ENCODE measurements at regions not wholly inside any gene's neighbourhood (a gene's known extent, or its start where the extent isn't known, plus 50 kb on each side); places are given as distances from the start of the nearest gene placed in this dataset.

- Histone ChIP-seq H3K4me3 (ENCODE audit: extremely low read depth, insufficient read depth, low read length, poor library complexity, severe bottlenecking) (no peak overlapping the region), H3K27ac (ENCODE audit: low read depth, low read length, severe bottlenecking) (no peak overlapping the region), H3K36me3 (ENCODE audit: control insufficient read depth, insufficient read depth, low read length) (no peaks in the 10 kb centered on the region), H3K9me3 (ENCODE audit: control insufficient read depth, low read length) (no peaks in the 10 kb centered on the region), H3K4me1 (ENCODE audit: control insufficient read depth, insufficient read depth, low read length, poor library complexity, severe bottlenecking) (peaks cover 10% of the 10 kb centered on the region)
- WGBS, 2 experiments (ENCODE audit: insufficient coverage in 2 of 2), result 91 to 94% methylated on average over 9 of the region's 9 CpGs
Measured at GRCh38 chr5:61808909-61809308, 476.9 kb downstream of the ZSWIM6 start.

GRCh38 chr5:61809651-61810050 is 477.6 kb downstream of the ZSWIM6 start:
- 94 to 96% methylated on average over 2 to 4 of the region's 4 CpGs for WGBS, 2 experiments (ENCODE audit: insufficient coverage in 2 of 2)
- Histone ChIP-seq H3K4me1 (ENCODE audit: control insufficient read depth, insufficient read depth, low read length, poor library complexity, severe bottlenecking) (peaks cover 7% of the 10 kb centered on the region), H3K36me3 (ENCODE audit: control insufficient read depth, insufficient read depth, low read length) (no peaks in the 10 kb centered on the region), H3K27ac (ENCODE audit: low read depth, low read length, severe bottlenecking) (no peak overlapping the region), H3K9me3 (ENCODE audit: control insufficient read depth, low read length) (no peaks in the 10 kb centered on the region), H3K4me3 (ENCODE audit: extremely low read depth, insufficient read depth, low read length, poor library complexity, severe bottlenecking) (no peak overlapping the region)

DNA sequence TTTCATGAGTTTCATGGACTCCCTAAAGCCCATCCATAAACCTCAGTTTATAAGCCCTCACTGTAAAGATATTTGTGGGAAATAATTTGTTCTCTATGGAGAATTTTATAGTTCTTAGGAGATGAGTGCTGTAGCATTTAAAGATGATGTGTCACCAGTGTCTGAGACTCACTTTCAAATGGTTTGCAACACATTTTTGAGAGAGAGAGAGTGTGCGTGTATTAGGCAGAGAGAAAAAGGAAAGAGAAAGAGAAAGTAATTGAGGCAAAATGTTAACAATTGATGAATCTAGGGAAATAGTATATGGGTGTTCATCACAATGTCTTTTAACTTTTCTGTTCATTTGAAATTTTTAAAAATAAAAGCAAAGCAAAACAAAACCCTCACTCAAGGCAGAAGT is 479.0 kb downstream of the ZSWIM6 start:
- WGBS, 2 experiments (ENCODE audit: insufficient coverage in 2 of 2), result 100% methylated on average over 1 of the region's 1 CpG
- Histone ChIP-seq H3K27ac (ENCODE audit: low read depth, low read length, severe bottlenecking) (no peak overlapping the region), H3K4me1 (ENCODE audit: control insufficient read depth, insufficient read depth, low read length, poor library complexity, severe bottlenecking) (peaks cover 2% of the 10 kb centered on the region), H3K36me3 (ENCODE audit: control insufficient read depth, insufficient read depth, low read length) (no peaks in the 10 kb centered on the region), H3K4me3 (ENCODE audit: extremely low read depth, insufficient read depth, low read length, poor library complexity, severe bottlenecking) (no peak overlapping the region), H3K9me3 (ENCODE audit: control insufficient read depth, low read length) (no peaks in the 10 kb centered on the region)

- Histone ChIP-seq H3K36me3 (ENCODE audit: control insufficient read depth, insufficient read depth, low read length) (no peaks in the 10 kb centered on the region), H3K9me3 (ENCODE audit: control insufficient read depth, low read length) (no peaks in the 10 kb centered on the region), H3K4me1 (ENCODE audit: control insufficient read depth, insufficient read depth, low read length, poor library complexity, severe bottlenecking) (peaks cover 10% of the 10 kb centered on the region), H3K27ac (ENCODE audit: low read depth, low read length, severe bottlenecking) (no peak overlapping the region), H3K4me3 (ENCODE audit: extremely low read depth, insufficient read depth, low read length, poor library complexity, severe bottlenecking) (no peak overlapping the region)
- 83 to 100% methylated on average over 1 of the region's 1 CpG for WGBS, 2 experiments (ENCODE audit: insufficient coverage in 2 of 2)
Measured at GRCh38 chr5:61813361-61813760, 481.3 kb downstream of the ZSWIM6 start.

DNA sequence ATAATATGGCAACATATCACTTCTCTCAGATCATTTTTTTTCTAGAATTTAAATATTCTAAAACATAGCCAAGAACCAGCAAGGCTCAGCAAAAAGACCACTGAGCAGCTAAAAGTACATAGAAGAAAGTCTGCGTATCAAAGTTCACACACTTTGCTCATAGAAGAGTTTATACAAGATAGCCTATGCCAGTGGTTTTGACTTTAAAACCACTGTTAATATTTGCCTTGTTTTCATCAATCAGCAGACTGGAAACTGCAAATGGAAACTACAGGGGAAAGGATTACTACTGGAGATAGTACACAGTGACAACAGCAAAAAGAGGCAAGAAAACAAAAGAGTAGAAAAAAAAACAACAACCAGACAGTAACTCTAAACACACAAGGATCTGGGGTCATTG is 483.3 kb downstream of the ZSWIM6 start:
- H3K27ac ChIP-seq (ENCODE audit: low read depth, low read length, severe bottlenecking), result no peak overlapping the region
- no peaks in the 10 kb centered on the region for H3K9me3 ChIP-seq (ENCODE audit: control insufficient read depth, low read length)
- WGBS, 2 experiments (ENCODE audit: insufficient coverage in 2 of 2), result 83 to 100% methylated on average over 1 of the region's 1 CpG

DNA sequence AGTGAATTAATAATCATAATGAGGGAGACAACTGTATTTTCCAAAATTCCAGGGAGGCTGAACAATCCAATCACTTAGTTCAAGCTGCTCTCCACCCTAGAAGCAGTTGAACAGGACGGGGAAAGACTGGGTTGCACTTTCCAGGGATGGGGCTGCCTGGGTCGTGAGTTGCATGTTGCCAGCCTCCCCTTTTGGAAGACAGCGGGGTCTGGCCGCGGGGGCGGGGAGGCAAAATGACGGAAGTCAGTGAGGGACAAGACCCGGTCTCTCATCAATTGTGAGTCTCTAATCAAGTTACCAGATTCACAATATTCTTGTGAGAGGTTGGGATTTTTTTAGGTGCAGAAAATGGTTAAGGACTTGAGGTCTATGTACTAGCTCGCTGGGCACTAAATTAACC is 484.1 kb downstream of the ZSWIM6 start:
- H3K4me3 ChIP-seq (ENCODE audit: extremely low read depth, insufficient read depth, low read length, poor library complexity, severe bottlenecking), result no peak overlapping the region
- H3K4me1 ChIP-seq (ENCODE audit: control insufficient read depth, insufficient read depth, low read length, poor library complexity, severe bottlenecking), result peaks cover 10% of the 10 kb centered on the region
- H3K36me3 ChIP-seq (ENCODE audit: control insufficient read depth, insufficient read depth, low read length), result no peaks in the 10 kb centered on the region
- H3K27ac ChIP-seq (ENCODE audit: low read depth, low read length, severe bottlenecking), result no peak overlapping the region
- no peaks in the 10 kb centered on the region for H3K9me3 ChIP-seq (ENCODE audit: control insufficient read depth, low read length)
- WGBS, 2 experiments (ENCODE audit: insufficient coverage in 2 of 2), result 62 to 77% methylated on average over 4 to 6 of the region's 9 CpGs

More for the DNA sequence above, 483.3 kb downstream of the ZSWIM6 start:
- Histone ChIP-seq H3K4me3 (ENCODE audit: extremely low read depth, insufficient read depth, low read length, poor library complexity, severe bottlenecking) (no peak overlapping the region), H3K4me1 (ENCODE audit: control insufficient read depth, insufficient read depth, low read length, poor library complexity, severe bottlenecking) (peaks cover 10% of the 10 kb centered on the region), H3K36me3 (ENCODE audit: control insufficient read depth, insufficient read depth, low read length) (no peaks in the 10 kb centered on the region)

GRCh38 chr5:61816585-61817450 is 484.8 kb downstream of the ZSWIM6 start:
- Histone ChIP-seq H3K36me3 (ENCODE audit: control insufficient read depth, insufficient read depth, low read length) (no peaks in the 10 kb centered on the region), H3K27ac (ENCODE audit: low read depth, low read length, severe bottlenecking) (peak overlapping the region; percentile 43), H3K9me3 (ENCODE audit: control insufficient read depth, low read length) (no peaks in the 10 kb centered on the region), H3K4me1 (ENCODE audit: control insufficient read depth, insufficient read depth, low read length, poor library complexity, severe bottlenecking) (peaks cover 10% of the 10 kb centered on the region), H3K4me3 (ENCODE audit: extremely low read depth, insufficient read depth, low read length, poor library complexity, severe bottlenecking) (no peak overlapping the region)
- WGBS, 2 experiments (ENCODE audit: insufficient coverage in 2 of 2), result 84 to 91% methylated on average over 10 of the region's 11 CpGs

DNA sequence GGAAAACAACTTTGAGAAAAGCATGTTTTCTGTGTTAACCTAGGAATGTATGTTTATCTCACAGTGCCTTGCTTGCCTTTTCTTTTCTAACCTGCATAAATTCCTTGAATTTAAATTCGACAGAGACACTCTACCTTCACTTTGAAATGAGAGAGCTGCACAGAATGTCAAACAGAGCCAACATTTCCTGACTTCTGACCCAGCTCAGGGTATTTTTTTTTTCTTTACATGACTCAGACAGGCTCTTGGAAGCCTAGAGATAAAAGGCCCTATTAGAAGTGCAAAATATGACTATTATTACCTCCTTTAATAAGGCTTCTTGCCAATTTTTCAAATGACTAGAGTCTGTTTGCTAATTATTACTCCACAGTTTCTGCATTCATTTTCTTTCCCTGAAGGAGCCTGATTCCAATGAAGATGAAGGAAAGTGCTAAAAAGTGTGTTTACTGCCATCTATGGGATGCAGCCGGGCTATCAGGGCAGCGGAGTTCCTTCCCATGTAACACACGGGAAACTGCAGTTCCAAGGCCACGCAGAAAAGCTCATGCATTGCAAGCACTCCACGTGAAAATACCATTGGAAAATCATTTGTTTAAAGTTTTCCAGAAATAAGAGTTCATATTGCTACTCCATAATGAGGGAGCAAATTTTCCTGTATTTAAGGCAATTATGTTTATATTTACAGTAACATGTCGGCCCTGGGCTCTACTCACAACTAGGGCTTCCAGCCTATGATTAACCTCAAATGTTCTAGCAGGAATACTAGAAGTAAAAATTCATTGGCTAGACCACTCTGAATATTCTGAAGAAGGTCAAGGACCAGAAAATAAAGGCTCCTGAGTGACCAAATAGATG is 485.6 kb downstream of the ZSWIM6 start:
- Histone ChIP-seq H3K4me3 (ENCODE audit: extremely low read depth, insufficient read depth, low read length, poor library complexity, severe bottlenecking) (no peak overlapping the region), H3K27ac (ENCODE audit: low read depth, low read length, severe bottlenecking) (peak overlapping the region; percentile 43), H3K36me3 (ENCODE audit: control insufficient read depth, insufficient read depth, low read length) (no peaks in the 10 kb centered on the region), H3K9me3 (ENCODE audit: control insufficient read depth, low read length) (no peaks in the 10 kb centered on the region), H3K4me1 (ENCODE audit: control insufficient read depth, insufficient read depth, low read length, poor library complexity, severe bottlenecking) (peaks cover 10% of the 10 kb centered on the region)
- 19 to 26% methylated on average over 4 to 5 of the region's 7 CpGs for WGBS, 2 experiments (ENCODE audit: insufficient coverage in 2 of 2)

DNA sequence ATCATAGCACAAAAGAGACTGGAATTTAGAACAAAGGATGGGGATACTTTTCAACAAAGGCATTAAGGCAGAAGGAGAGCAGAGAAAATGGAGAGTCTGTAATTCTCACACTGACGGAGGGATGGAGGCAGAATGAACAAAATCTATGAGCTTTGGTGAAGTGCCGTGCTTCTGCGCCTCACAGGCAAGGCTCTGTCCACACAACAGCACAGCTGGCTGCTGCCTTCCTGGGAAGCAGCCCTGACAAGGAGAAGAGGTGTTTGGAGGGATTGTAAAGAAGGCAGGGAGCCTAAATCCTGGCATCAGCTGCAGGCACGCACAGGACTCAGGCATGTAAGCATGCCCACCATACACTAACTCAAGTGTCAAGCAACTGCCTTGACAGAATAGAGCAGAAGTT is 485.2 kb upstream of the KIF2A start:
- Histone ChIP-seq H3K36me3 (ENCODE audit: control insufficient read depth, insufficient read depth, low read length) (no peaks in the 10 kb centered on the region), H3K27ac (ENCODE audit: low read depth, low read length, severe bottlenecking) (no peak overlapping the region), H3K4me1 (ENCODE audit: control insufficient read depth, insufficient read depth, low read length, poor library complexity, severe bottlenecking) (peaks cover 10% of the 10 kb centered on the region), H3K9me3 (ENCODE audit: control insufficient read depth, low read length) (no peaks in the 10 kb centered on the region), H3K4me3 (ENCODE audit: extremely low read depth, insufficient read depth, low read length, poor library complexity, severe bottlenecking) (no peak overlapping the region)
- WGBS, 2 experiments (ENCODE audit: insufficient coverage in 2 of 2), result 89 to 97% methylated on average over 3 of the region's 4 CpGs

DNA sequence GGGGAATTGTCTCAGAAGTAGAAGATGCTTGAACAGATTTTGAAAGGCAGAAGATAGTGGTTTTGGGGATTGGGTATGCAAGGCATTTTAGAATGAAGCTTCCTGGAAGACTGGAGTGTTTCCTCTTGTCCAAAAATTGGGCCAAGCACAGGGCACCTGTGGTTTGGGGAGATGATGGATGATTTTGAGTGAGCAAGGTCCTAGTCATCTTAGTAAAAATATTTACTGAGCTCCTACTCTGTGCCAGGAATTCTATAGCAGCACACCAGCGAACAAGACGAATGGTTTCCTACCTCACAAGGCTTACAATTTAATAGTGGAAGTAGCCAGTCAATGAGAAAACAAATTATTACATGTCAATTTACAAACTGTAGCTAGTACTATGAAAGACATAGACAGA is 484.4 kb upstream of the KIF2A start:
- no CpG with 5 or more reads among the region's 2 CpGs for whole genome bisulfite sequencing, 2 experiments (ENCODE audit: insufficient coverage in 2 of 2)
- H3K4me1 ChIP-seq (ENCODE audit: control insufficient read depth, insufficient read depth, low read length, poor library complexity, severe bottlenecking), result peaks cover 10% of the 10 kb centered on the region
- H3K27ac ChIP-seq (ENCODE audit: low read depth, low read length, severe bottlenecking), result no peak overlapping the region
- no peaks in the 10 kb centered on the region for H3K36me3 ChIP-seq (ENCODE audit: control insufficient read depth, insufficient read depth, low read length)
- H3K9me3 ChIP-seq (ENCODE audit: control insufficient read depth, low read length), result no peaks in the 10 kb centered on the region
- H3K4me3 ChIP-seq (ENCODE audit: extremely low read depth, insufficient read depth, low read length, poor library complexity, severe bottlenecking), result no peak overlapping the region

All from mesodermal cell (in vitro differentiated cells).